ENCODE measurements at regions not wholly inside any gene's neighbourhood (a gene's known extent, or its start where the extent isn't known, plus 50 kb on each side); places are given as distances from the start of the nearest gene placed in this dataset.

GRCh38 chr18:44080054-44080453, 600.6 kb upstream of the SETBP1 start:
- Mint-ChIP-seq H3K36me3 (no peaks in the 10 kb centered on the region), H3K4me1 (ENCODE audit: unreplicated experiment) (no peaks in the 10 kb centered on the region), H3K27ac (no peak overlapping the region), H3K27me3 (no peaks in the 10 kb centered on the region), H3K9me3 (no peaks in the 10 kb centered on the region), H3K4me3 (no peak overlapping the region)
- DNase-seq (ENCODE audit: extremely low spot score, unreplicated experiment), result no peak
- TF ChIP-seq CTCF (conservative IDR thresholded peaks at IDR 0.05), result no peak

GRCh38 chr18:44089732-44090131, 591.0 kb upstream of the SETBP1 start:
- peaks cover 12% of the 10 kb centered on the region for H3K4me1 Mint-ChIP-seq (ENCODE audit: unreplicated experiment)
- no peak overlapping the region for H3K27ac Mint-ChIP-seq
- TF ChIP-seq CTCF (conservative IDR thresholded peaks at IDR 0.05), result no peak
- H3K9me3 Mint-ChIP-seq, result peaks cover under 1% of the 10 kb centered on the region
- no peaks in the 10 kb centered on the region for H3K36me3 Mint-ChIP-seq
- DNase-seq (ENCODE audit: extremely low spot score, unreplicated experiment), result no peak
- no peaks in the 10 kb centered on the region for H3K27me3 Mint-ChIP-seq
- H3K4me3 Mint-ChIP-seq, result no peak overlapping the region

GRCh38 chr18:44090453-44090852, 590.2 kb upstream of the SETBP1 start:
- TF ChIP-seq CTCF (conservative IDR thresholded peaks at IDR 0.05), result no peak
- peaks cover 8% of the 10 kb centered on the region for H3K9me3 Mint-ChIP-seq
- H3K27ac Mint-ChIP-seq, result no peak overlapping the region
- no peak for DNase-seq (ENCODE audit: extremely low spot score, unreplicated experiment)
- H3K4me1 Mint-ChIP-seq (ENCODE audit: unreplicated experiment), result peaks cover 12% of the 10 kb centered on the region
- H3K36me3 Mint-ChIP-seq, result no peaks in the 10 kb centered on the region
- H3K4me3 Mint-ChIP-seq, result no peak overlapping the region
- H3K27me3 Mint-ChIP-seq, result no peaks in the 10 kb centered on the region

GRCh38 chr18:44093253-44093652, 587.4 kb upstream of the SETBP1 start:
- no peak overlapping the region for H3K4me3 Mint-ChIP-seq
- H3K27me3 Mint-ChIP-seq, result peaks cover 3% of the 10 kb centered on the region
- H3K27ac Mint-ChIP-seq, result no peak overlapping the region
- H3K4me1 Mint-ChIP-seq (ENCODE audit: unreplicated experiment), result peaks cover 1% of the 10 kb centered on the region
- TF ChIP-seq CTCF (conservative IDR thresholded peaks at IDR 0.05), result no peak
- no peaks in the 10 kb centered on the region for H3K36me3 Mint-ChIP-seq
- DNase-seq (ENCODE audit: extremely low spot score, unreplicated experiment), result no peak
- H3K9me3 Mint-ChIP-seq, result peaks cover 10% of the 10 kb centered on the region

- TF ChIP-seq CTCF (conservative IDR thresholded peaks at IDR 0.05), result no peak
- Mint-ChIP-seq H3K4me1 (ENCODE audit: unreplicated experiment) (no peaks in the 10 kb centered on the region), H3K4me3 (no peak overlapping the region), H3K9me3 (peaks cover 10% of the 10 kb centered on the region), H3K27ac (no peak overlapping the region), H3K36me3 (no peaks in the 10 kb centered on the region), H3K27me3 (peaks cover 3% of the 10 kb centered on the region)
- no peak for DNase-seq (ENCODE audit: extremely low spot score, unreplicated experiment)
These were observed 584.7 kb upstream of the SETBP1 start for GRCh38 chr18:44096016-44096415.

- no peak for DNase-seq (ENCODE audit: extremely low spot score, unreplicated experiment)
- H3K4me1 Mint-ChIP-seq (ENCODE audit: unreplicated experiment), result no peaks in the 10 kb centered on the region
These were observed 582.1 kb upstream of the SETBP1 start for GRCh38 chr18:44098551-44099098.

More at GRCh38 chr18:44098551-44099098, 582.1 kb upstream of the SETBP1 start:
- H3K27me3 Mint-ChIP-seq, result peaks cover 3% of the 10 kb centered on the region
- TF ChIP-seq CTCF (conservative IDR thresholded peaks at IDR 0.05), result peak; percentile 44
- no peak overlapping the region for H3K27ac Mint-ChIP-seq
- peaks cover 10% of the 10 kb centered on the region for H3K9me3 Mint-ChIP-seq
- no peak overlapping the region for H3K4me3 Mint-ChIP-seq
- H3K36me3 Mint-ChIP-seq, result no peaks in the 10 kb centered on the region
